Lower leg skin (tissue), 4 donors: ENCODE measurements at regions not wholly inside any gene's neighbourhood (a gene's known extent, or its start where the extent isn't known, plus 50 kb on each side); places are given as distances from the start of the nearest gene placed in this dataset.

Source experiments
- DNase-seq, 2 donors: peaks; one replicate each; pipeline ENCODE4 v3.0.0-alpha.2; 2019; ENCODE audit warnings: low spot score in 2 of 2
- H3K4me3 ChIP-seq: fragments of 200-600 bp; sonication (generic); 2 replicates; pipeline ENCODE4 v1.5.1; 2017; ENCODE audit warnings: mild to moderate bottlenecking, low read depth; ENCODE audit not compliant: poor library complexity, severe bottlenecking
- POLR2A ChIP-seq, 2 donors: fragments of 450-650 bp; IDR thresholded peaks; one replicate each; pipeline ENCODE4 v1.6.1; 2016 to 2017; ENCODE audit warnings: antibody characterized with exemption in 2 of 2, mild to moderate bottlenecking in 1 of 2, moderate library complexity in 1 of 2
- WGBS, 2 donors: methylation state at CpG; one replicate each; pipeline ENCODE4 v1.1.5; 2018; 5-methylcytosine and 5-hydroxymethylcytosine counted together
- intact Hi-C: fragments of 100-400 bp; cut with DNase I; formaldehyde crosslinking; loops from one replicate; pipeline ENCODE4 v1.15.0; 2023; ENCODE audit warnings: low total_unique reads
- TF ChIP-seq, protein P1 (sequence below), 3 donors: fragments of 450-650 bp; IDR thresholded peaks; one replicate each; pipeline ENCODE4 v1.5.1; 2016; ENCODE audit warnings: antibody characterized with exemption in 3 of 3, mild to moderate bottlenecking in 3 of 3, moderate library complexity in 2 of 3

GRCh38 chr4:41480896-41481311 is 57.1 kb upstream of the LIMCH1 start:
- TF ChIP-seq, protein P1, sequence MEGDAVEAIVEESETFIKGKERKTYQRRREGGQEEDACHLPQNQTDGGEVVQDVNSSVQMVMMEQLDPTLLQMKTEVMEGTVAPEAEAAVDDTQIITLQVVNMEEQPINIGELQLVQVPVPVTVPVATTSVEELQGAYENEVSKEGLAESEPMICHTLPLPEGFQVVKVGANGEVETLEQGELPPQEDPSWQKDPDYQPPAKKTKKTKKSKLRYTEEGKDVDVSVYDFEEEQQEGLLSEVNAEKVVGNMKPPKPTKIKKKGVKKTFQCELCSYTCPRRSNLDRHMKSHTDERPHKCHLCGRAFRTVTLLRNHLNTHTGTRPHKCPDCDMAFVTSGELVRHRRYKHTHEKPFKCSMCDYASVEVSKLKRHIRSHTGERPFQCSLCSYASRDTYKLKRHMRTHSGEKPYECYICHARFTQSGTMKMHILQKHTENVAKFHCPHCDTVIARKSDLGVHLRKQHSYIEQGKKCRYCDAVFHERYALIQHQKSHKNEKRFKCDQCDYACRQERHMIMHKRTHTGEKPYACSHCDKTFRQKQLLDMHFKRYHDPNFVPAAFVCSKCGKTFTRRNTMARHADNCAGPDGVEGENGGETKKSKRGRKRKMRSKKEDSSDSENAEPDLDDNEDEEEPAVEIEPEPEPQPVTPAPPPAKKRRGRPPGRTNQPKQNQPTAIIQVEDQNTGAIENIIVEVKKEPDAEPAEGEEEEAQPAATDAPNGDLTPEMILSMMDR (IDR thresholded peaks at IDR 0.05) = no peak
- no peak overlapping the region for H3K4me3 ChIP-seq
- 77 to 83% methylated on average over 5 of the region's 5 CpGs for WGBS, 2 donors
- intact Hi-C loops = no loop called here
- no peak for DNase-seq

DNA sequence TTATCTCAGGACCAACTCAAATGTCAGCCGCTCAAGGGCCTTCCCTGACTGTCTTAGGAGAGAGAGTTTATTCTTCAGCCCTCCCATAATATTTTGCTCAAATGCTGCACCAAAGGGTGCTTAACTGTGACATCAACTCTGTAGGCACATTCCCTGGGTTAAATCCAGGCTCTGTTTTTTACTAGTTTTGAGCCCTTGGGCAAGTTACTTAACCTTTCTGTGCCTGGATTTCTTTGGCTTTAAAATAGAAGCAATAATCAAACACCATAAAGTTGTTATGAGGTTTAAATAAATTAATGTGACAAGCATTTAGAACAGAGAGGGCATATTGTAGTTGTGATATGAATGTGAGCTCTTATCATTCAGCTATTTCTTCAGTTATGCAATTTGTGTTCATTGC is 54.2 kb upstream of the LIMCH1 start:
- no peak overlapping the region for H3K4me3 ChIP-seq
- TF ChIP-seq POLR2A (IDR thresholded peaks at IDR 0.05) = no peak
- TF ChIP-seq, protein P1 (IDR thresholded peaks at IDR 0.05) = no peak
- DNase-seq = no peak
- WGBS, 2 donors = 86 to 90% methylated on average over 1 of the region's 1 CpG
- intact Hi-C loops = no loop called here

DNA sequence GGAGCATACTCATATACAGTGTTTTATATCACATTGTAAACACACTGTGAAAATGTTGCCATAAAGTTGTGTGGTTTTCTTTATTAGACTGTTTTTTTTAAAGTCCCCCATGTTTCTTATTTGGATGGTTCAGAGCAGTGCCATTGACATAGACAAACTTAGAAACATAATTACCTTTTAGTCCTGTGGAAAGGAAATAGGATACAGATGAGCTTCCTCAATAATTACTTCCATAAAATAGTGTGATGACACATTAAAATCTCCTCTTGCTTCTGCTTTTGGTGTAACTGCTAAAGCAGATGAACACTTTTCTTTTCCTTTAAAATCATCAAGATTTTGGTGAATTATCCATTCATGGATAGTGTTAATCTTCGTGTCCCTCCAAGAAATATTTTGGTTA is 52.9 kb upstream of the LIMCH1 start:
- DNase-seq = no peak
- WGBS, 2 donors = 54 to 65% methylated on average over 1 of the region's 1 CpG
- TF ChIP-seq POLR2A (IDR thresholded peaks at IDR 0.05) = no peak
- TF ChIP-seq, protein P1 (IDR thresholded peaks at IDR 0.05) = no peak

GRCh38 chr4:41487868-41488440 is 50.0 kb upstream of the LIMCH1 start:
- 84 to 86% methylated on average over 4 of the region's 4 CpGs for WGBS, 2 donors
- DNase-seq = no peak
- no peak overlapping the region for H3K4me3 ChIP-seq
- no peak for TF ChIP-seq POLR2A (IDR thresholded peaks at IDR 0.05)
- TF ChIP-seq, protein P1 (IDR thresholded peaks at IDR 0.05) = no peak
- intact Hi-C loops = no loop called here

More for the DNA sequence above, 52.9 kb upstream of the LIMCH1 start:
- H3K4me3 ChIP-seq = no peak overlapping the region
- intact Hi-C loops = no loop called here
